HepG2 (cell line): ENCODE measurements at regions not wholly inside any gene's neighbourhood (a gene's known extent, or its start where the extent isn't known, plus 50 kb on each side); places are given as distances from the start of the nearest gene placed in this dataset.

Source experiments
- ATAC-seq: fragments of 200-7000 bp; cut with Tn5 transposase; 3 replicates; pipeline ENCODE4 v1.9.1; 2020; ENCODE audit warnings: mild to moderate bottlenecking, moderate library complexity
- BruUV-seq: library from RNA; stranded (reverse); fragments of 400-500 nt; replicated peaks from 2 replicates; lab custom pipeline; 2021; lab: Mats Ljungman, UMichigan
- CTCF ChIA-PET: fragments of 300-600 bp; formaldehyde crosslinking; extraction: SDS; loops from one replicate; lab custom pipeline; 2021; ENCODE audit warnings: low total read pairs, inconsistent platforms, low intra/inter-chr PET ratio; lab: Yijun Ruan, JAX
- POLR2A ChIA-PET: fragments of 350-600 bp; sonication (Branson Sonifier 250); formaldehyde crosslinking; loops from one replicate; lab custom pipeline; 2020; ENCODE audit warnings: antibody characterized with exemption, inconsistent platforms; lab: Yijun Ruan, JAX
- DNase-seq: peaks from one replicate; pipeline ENCODE4 v3.0.0-alpha.2; 2015; ENCODE audit warnings: low spot score
- FAIRE-seq: peaks from 3 replicates; lab custom pipeline; 2011; peaks lifted over from hg19 to GRCh38; lab: Jason Lieb, UNC
- H2AFZ ChIP-seq: one replicate; pipeline ENCODE4 v1.6.1; 2011; ENCODE audit warnings: low read length, inconsistent platforms
- H3K27ac ChIP-seq: fragments of 300-600 bp; 3 replicates; pipeline ENCODE4 v1.8.0; 2011; ENCODE audit warnings: mixed run types, mild to moderate bottlenecking, mixed read lengths, low read length, inconsistent platforms; ENCODE audit not compliant: insufficient read depth; ENCODE audit errors: extremely low read length
- H3K27me3 ChIP-seq, 2 experiments: fragments of 200-600 bp in 1 of 2; 2 replicates in 1 of 2; 3 replicates in 1 of 2; pipeline versions ENCODE4 v1.6.0 to v1.8.0; 2011; ENCODE audit warnings: low read length in 2 of 2, mild to moderate bottlenecking in 2 of 2, moderate library complexity in 2 of 2, inconsistent platforms in 1 of 2; ENCODE audit not compliant: insufficient read depth in 2 of 2, control insufficient read depth in 1 of 2
- H3K36me3 ChIP-seq, 2 experiments: fragments of 200-600 bp in 1 of 2; replicated peaks in 1 of 2; 2 replicates in 1 of 2; 3 replicates in 1 of 2; pipeline versions ENCODE4 v1.5.1 to v1.8.0; 2011; ENCODE audit warnings: low read length in 2 of 2, inconsistent platforms in 1 of 2; ENCODE audit not compliant: insufficient read depth in 2 of 2, control insufficient read depth in 1 of 2
- H3K4me1 ChIP-seq: 2 replicates; pipeline ENCODE4 v1.5.1; 2012; ENCODE audit warnings: low read length, inconsistent platforms; ENCODE audit not compliant: insufficient read depth
- H3K4me2 ChIP-seq: 2 replicates; pipeline ENCODE4 v1.6.0; 2011; ENCODE audit warnings: low read depth, low read length, inconsistent platforms
- H3K4me3 ChIP-seq, 3 experiments: fragments of 200-600 bp in 1 of 3; sonication (generic), shearing (Covaris generic) in 1 of 3; replicated peaks in 1 of 3; 2 replicates each; pipeline ENCODE4 v1.5.1; 2011 to 2016; ENCODE audit warnings: low read length in 3 of 3, inconsistent platforms in 2 of 3, low read depth in 2 of 3, mild to moderate bottlenecking in 2 of 3, control low read depth in 1 of 3, mixed read lengths in 1 of 3; ENCODE audit not compliant: insufficient read depth in 1 of 3
- H3K79me2 ChIP-seq: one replicate; pipeline ENCODE4 v1.6.1; 2011; ENCODE audit warnings: low read length, inconsistent platforms; ENCODE audit not compliant: insufficient read depth
- H3K9ac ChIP-seq: 2 replicates; pipeline ENCODE4 v1.6.0; 2011; ENCODE audit warnings: mild to moderate bottlenecking, low read depth, low read length, inconsistent platforms; ENCODE audit not compliant: insufficient read depth
- H3K9me3 ChIP-seq: 2 replicates; pipeline ENCODE4 v1.5.1; 2012; ENCODE audit warnings: mild to moderate bottlenecking, low read length
- H4K20me1 ChIP-seq: 2 replicates; pipeline ENCODE4 v1.6.0; 2011; ENCODE audit warnings: inconsistent platforms, mild to moderate bottlenecking, low read length, moderate library complexity; ENCODE audit not compliant: insufficient read depth
- DNMT3B ChIP-seq: conservative IDR thresholded peaks from 2 replicates; pipeline ENCODE4 v1.6.1; 2016; ENCODE audit warnings: missing biosample characterization, control low read depth
- GATAD1 ChIP-seq: IDR thresholded peaks from 2 replicates; pipeline ENCODE4 v1.6.1; 2016; ENCODE audit warnings: missing genetic modification reagents, missing compliant biosample characterization
- IRF2 ChIP-seq: IDR thresholded peaks from 2 replicates; pipeline ENCODE4 v1.6.1; 2018; ENCODE audit warnings: missing genetic modification reagents, missing compliant biosample characterization
- MEIS1 ChIP-seq: sonication (generic); formaldehyde crosslinking; IDR thresholded peaks from 2 replicates; pipeline ENCODE4 v1.9.0; 2021; ENCODE audit warnings: mild to moderate bottlenecking, missing genetic modification reagents, moderate library complexity, borderline replicate concordance
- NFYC ChIP-seq: IDR thresholded peaks from 2 replicates; pipeline ENCODE4 v1.6.1; 2016; ENCODE audit warnings: missing genetic modification reagents, missing compliant biosample characterization
- REL ChIP-seq: sonication (generic); formaldehyde crosslinking; conservative IDR thresholded peaks from 2 replicates; pipeline ENCODE4 v1.8.0; 2022; ENCODE audit warnings: mild to moderate bottlenecking, missing genetic modification reagents, moderate library complexity
- TEAD2 ChIP-seq: sonication (generic); formaldehyde crosslinking; IDR thresholded peaks from 2 replicates; pipeline ENCODE4 v1.9.0; 2021; ENCODE audit warnings: missing genetic modification reagents
- XBP1 ChIP-seq: sonication (generic); formaldehyde crosslinking; IDR thresholded peaks from 2 replicates; pipeline ENCODE4 v1.5.0; 2020; ENCODE audit warnings: missing genetic modification reagents
- ZBTB7B ChIP-seq: sonication (generic); formaldehyde crosslinking; IDR thresholded peaks from 2 replicates; pipeline ENCODE4 v1.4.0; 2020; ENCODE audit warnings: missing genetic modification reagents
- ZMYM4 ChIP-seq: sonication (generic); formaldehyde crosslinking; IDR thresholded peaks from 2 replicates; pipeline ENCODE4 v1.8.1; 2023; ENCODE audit warnings: mild to moderate bottlenecking, missing genetic modification reagents
- ZNF24 ChIP-seq: fragments of 450-650 bp; IDR thresholded peaks from 2 replicates; pipeline ENCODE4 v1.6.1; 2017; ENCODE audit warnings: antibody characterized with exemption, mild to moderate bottlenecking
- ZNF317 ChIP-seq: sonication (generic); formaldehyde crosslinking; IDR thresholded peaks from 2 replicates; pipeline ENCODE4 v1.5.0; 2020; ENCODE audit warnings: mild to moderate bottlenecking, missing genetic modification reagents
- ZNF484 ChIP-seq: sonication (generic); formaldehyde crosslinking; IDR thresholded peaks from 2 replicates; pipeline ENCODE4 v1.5.1; 2020; ENCODE audit warnings: mild to moderate bottlenecking, low read depth, missing genetic modification reagents, borderline replicate concordance
- ZNF563 ChIP-seq: sonication (generic); formaldehyde crosslinking; IDR thresholded peaks from 2 replicates; pipeline ENCODE4 v1.8.0; 2022; ENCODE audit warnings: mild to moderate bottlenecking, moderate library complexity, missing genetic modification reagents
- ZNF570 ChIP-seq: sonication (generic); formaldehyde crosslinking; IDR thresholded peaks from 2 replicates; pipeline ENCODE4 v1.4.0; 2020; ENCODE audit warnings: mild to moderate bottlenecking, missing genetic modification reagents, borderline replicate concordance
- ZNF75D ChIP-seq: sonication (generic); formaldehyde crosslinking; IDR thresholded peaks from 2 replicates; pipeline ENCODE4 v1.8.1; 2023; ENCODE audit warnings: missing genetic modification reagents, mild to moderate bottlenecking, borderline replicate concordance
- ZNF768 ChIP-seq: sonication (generic); formaldehyde crosslinking; IDR thresholded peaks from 2 replicates; pipeline ENCODE4 v1.4.0; 2020; ENCODE audit warnings: missing genetic modification reagents
- WGBS: methylation state at CpG from one replicate; pipeline ENCODE4 v1.1.6; 2017; ENCODE audit warnings: low lambda C conversion rate; 5-methylcytosine and 5-hydroxymethylcytosine counted together
- in situ Hi-C: cut with HindIII; loops from 2 replicates; pipeline ENCODE4 v1.10.0; 2017; ENCODE audit warnings: low pct_unique_long_range_greater_than_20kb; ENCODE audit not compliant: extremely low pct_ligation_motif_present
- intact Hi-C: fragments of 100-400 bp; cut with micrococcal nuclease; formaldehyde crosslinking; loops from one replicate; pipeline ENCODE4 v1.10.0; 2022; ENCODE audit not compliant: unreplicated experiment
- TF ChIP-seq, protein P1 (sequence below): sonication (generic); formaldehyde crosslinking; IDR thresholded peaks from 2 replicates; pipeline ENCODE4 v1.4.0; 2020; ENCODE audit warnings: low read depth, mild to moderate bottlenecking, missing genetic modification reagents

DNA sequence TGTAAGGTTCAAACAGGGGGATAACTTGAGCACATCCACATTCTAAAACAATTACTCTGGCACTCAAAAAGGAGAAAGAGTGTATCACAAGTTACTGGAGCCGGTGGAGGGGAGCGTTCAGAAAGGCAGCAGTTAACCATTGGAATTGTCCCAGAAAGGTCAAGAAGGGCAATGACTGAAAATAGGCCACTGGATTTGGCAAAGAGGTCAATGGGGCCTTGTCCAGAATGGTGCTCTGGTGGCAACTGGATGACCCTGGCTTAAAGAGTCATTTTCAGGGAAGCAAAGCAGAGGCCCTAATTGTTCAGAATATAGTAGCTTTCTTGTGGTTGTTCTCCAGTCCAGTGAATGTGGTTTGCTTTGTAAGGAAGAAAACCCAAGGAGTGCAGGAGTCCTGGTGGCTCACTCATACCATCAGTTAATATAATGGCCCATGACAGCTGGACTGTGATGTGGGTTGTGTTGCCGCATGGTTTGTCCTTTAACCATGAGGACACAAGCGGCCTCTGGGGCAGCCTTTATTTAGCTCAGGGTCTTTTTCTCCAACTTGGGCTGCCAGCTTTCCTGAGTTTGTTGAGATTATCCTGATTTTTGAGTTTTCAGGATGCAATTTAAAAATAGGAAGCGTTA is 142.8 kb upstream of the PELI2 start:
- no peaks in the 10 kb centered on the region for H3K9me3 ChIP-seq
- H3K4me3 ChIP-seq, result no peak overlapping the region
- 38% methylated on average over 4 of the region's 5 CpGs for WGBS
- TF ChIP-seq, protein P1, sequence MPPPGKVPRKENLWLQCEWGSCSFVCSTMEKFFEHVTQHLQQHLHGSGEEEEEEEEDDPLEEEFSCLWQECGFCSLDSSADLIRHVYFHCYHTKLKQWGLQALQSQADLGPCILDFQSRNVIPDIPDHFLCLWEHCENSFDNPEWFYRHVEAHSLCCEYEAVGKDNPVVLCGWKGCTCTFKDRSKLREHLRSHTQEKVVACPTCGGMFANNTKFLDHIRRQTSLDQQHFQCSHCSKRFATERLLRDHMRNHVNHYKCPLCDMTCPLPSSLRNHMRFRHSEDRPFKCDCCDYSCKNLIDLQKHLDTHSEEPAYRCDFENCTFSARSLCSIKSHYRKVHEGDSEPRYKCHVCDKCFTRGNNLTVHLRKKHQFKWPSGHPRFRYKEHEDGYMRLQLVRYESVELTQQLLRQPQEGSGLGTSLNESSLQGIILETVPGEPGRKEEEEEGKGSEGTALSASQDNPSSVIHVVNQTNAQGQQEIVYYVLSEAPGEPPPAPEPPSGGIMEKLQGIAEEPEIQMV (CRISPR knock-in tag), result no peak
- TF ChIP-seq TEAD2 (CRISPR knock-in tag), result no peak
- TF ChIP-seq XBP1 (CRISPR knock-in tag), result no peak
- no peak for TF ChIP-seq NFYC (CRISPR knock-in tag)
- TF ChIP-seq IRF2 (CRISPR knock-in tag), result no peak
- no peak for TF ChIP-seq ZNF563 (CRISPR knock-in tag)
- TF ChIP-seq ZNF570 (CRISPR knock-in tag), result no peak
- no peak for TF ChIP-seq ZNF317 (CRISPR knock-in tag)
- no peak for TF ChIP-seq REL (CRISPR knock-in tag)
- TF ChIP-seq ZNF484, result no peak
- TF ChIP-seq GATAD1, result no peak
- TF ChIP-seq ZNF24, result no peak
- no peak for TF ChIP-seq DNMT3B (CRISPR knock-in tag)
- TF ChIP-seq ZBTB7B (CRISPR knock-in tag), result no peak
- TF ChIP-seq MEIS1 (CRISPR knock-in tag), result no peak
- no peak for TF ChIP-seq ZNF768 (CRISPR knock-in tag)
- TF ChIP-seq ZNF75D, result no peak
- no peak for TF ChIP-seq ZMYM4 (CRISPR knock-in tag)
- TF ChIP-seq, all 625 proteins: peak for 0
- ATAC-seq (no peak), DNase-seq (no peak), FAIRE-seq (no peak)
- Histone ChIP-seq H2AFZ (no peak overlapping the region), H3K4me1 (no peaks in the 10 kb centered on the region), H3K27me3 (no peaks in the 10 kb centered on the region), H3K9ac (no peak overlapping the region), H4K20me1 (no peaks in the 10 kb centered on the region), H3K27ac (no peak overlapping the region), H3K4me2 (no peak overlapping the region), H3K36me3 (no peaks in the 10 kb centered on the region), H3K79me2 (no peaks in the 10 kb centered on the region)
- in situ Hi-C loops (no loop called here), intact Hi-C loops (no loop called here)
- CTCF ChIA-PET, result no interaction called here
- POLR2A ChIA-PET, result no interaction called here
- no TSS peak for BruUV-seq
